ENCODE measurements at regions not wholly inside any gene's neighbourhood (a gene's known extent, or its start where the extent isn't known, plus 50 kb on each side); places are given as distances from the start of the nearest gene placed in this dataset.
A peak's percentile ranks its signal among the peaks of the same experiment; 100 is the strongest.

DNA sequence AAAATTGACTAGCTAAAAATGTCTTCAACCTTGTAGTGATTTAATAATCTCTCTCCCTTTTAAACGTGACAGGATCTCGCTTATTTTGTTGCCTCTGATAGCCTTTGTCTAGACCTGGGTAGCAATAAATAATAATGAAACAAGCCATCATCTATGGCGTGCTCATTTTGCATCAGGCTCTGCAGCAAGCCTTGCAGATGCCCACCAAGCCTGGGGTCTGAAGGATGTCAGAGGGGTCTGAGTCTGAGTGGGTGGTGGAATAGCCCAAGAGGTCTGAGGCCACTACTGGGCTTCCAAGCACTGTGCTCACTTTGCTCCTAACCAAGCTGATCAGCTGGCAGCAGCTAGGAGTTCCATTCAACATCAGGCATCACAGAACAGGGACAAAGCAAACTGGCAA is 109.4 kb downstream of the GYPC start:
- no peaks in the 10 kb centered on the region for H3K27me3 Mint-ChIP-seq
- no peak overlapping the region for H3K27ac Mint-ChIP-seq
- H3K36me3 Mint-ChIP-seq (ENCODE audit: low read depth) = peaks cover 5% of the 10 kb centered on the region
- peaks cover 47% of the 10 kb centered on the region for H3K4me1 Mint-ChIP-seq
- H3K9me3 ChIP-seq (ENCODE audit: control insufficient read depth, low read length, poor library complexity, severe bottlenecking) = no peaks in the 10 kb centered on the region
- ATAC-seq = no peak
- peak overlapping the region; percentile 43 for H3K4me3 Mint-ChIP-seq
- no peak for DNase-seq

GRCh38 chr2:126766295-126766968 is 110.5 kb downstream of the GYPC start:
- no peak for ATAC-seq
- peaks cover 10% of the 10 kb centered on the region for H3K36me3 Mint-ChIP-seq (ENCODE audit: low read depth)
- H3K9me3 ChIP-seq (ENCODE audit: control insufficient read depth, low read length, poor library complexity, severe bottlenecking) = no peaks in the 10 kb centered on the region
- H3K4me3 Mint-ChIP-seq = peak overlapping the region; percentile 49
- H3K27me3 Mint-ChIP-seq = no peaks in the 10 kb centered on the region
- no peak for DNase-seq
- peak overlapping the region; percentile 32 for H3K27ac Mint-ChIP-seq
- H3K4me1 Mint-ChIP-seq = peaks cover 46% of the 10 kb centered on the region

DNA sequence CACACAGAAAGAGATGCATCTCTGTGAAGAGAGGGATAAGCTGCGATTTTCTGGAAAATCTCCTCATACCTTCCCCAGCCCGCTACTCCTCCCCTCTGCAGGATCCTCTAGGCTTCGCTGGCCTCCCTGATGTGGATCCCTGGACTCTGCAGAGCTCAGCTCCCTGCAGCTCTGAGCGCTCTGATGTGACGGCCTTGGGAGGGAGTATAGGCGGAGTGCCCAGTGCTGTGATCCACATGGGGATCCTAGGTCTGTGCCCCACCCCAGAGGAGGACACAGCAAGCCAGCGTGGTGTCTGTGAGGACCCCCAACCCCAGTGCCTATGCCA is 111.0 kb downstream of the GYPC start:
- Mint-ChIP-seq H3K27me3 (no peaks in the 10 kb centered on the region), H3K4me3 (no peak overlapping the region), H3K27ac (peak overlapping the region; percentile 32), H3K4me1 (peaks cover 42% of the 10 kb centered on the region), H3K36me3 (ENCODE audit: low read depth) (peaks cover 11% of the 10 kb centered on the region)
- no peak for DNase-seq
- ATAC-seq = no peak
- H3K9me3 ChIP-seq (ENCODE audit: control insufficient read depth, low read length, poor library complexity, severe bottlenecking) = no peaks in the 10 kb centered on the region

DNA sequence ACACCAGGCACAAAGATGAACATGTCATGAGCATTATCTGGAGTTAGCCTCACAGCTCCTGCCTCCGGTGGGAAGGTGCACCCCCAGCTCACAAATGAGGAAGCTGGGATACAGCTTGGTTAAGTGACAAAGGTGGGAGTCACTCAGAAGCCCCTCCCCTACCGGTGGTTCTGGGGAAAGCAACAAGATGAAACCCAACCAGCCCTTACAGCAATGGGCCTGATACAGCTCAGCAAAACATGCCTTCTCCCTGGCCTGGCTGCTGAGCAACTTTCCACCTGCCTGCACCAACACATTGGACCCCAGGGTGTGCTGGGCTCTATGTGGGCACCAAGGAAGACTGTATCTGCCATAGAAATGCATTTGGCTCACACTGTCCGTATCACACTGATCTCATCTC is 113.2 kb downstream of the GYPC start:
- Mint-ChIP-seq H3K4me3 (no peak overlapping the region), H3K27ac (no peak overlapping the region), H3K36me3 (ENCODE audit: low read depth) (peaks cover 9% of the 10 kb centered on the region), H3K27me3 (no peaks in the 10 kb centered on the region), H3K4me1 (peaks cover 30% of the 10 kb centered on the region)
- ATAC-seq (no peak), DNase-seq (no peak)
- no peaks in the 10 kb centered on the region for H3K9me3 ChIP-seq (ENCODE audit: control insufficient read depth, low read length, poor library complexity, severe bottlenecking)

DNA sequence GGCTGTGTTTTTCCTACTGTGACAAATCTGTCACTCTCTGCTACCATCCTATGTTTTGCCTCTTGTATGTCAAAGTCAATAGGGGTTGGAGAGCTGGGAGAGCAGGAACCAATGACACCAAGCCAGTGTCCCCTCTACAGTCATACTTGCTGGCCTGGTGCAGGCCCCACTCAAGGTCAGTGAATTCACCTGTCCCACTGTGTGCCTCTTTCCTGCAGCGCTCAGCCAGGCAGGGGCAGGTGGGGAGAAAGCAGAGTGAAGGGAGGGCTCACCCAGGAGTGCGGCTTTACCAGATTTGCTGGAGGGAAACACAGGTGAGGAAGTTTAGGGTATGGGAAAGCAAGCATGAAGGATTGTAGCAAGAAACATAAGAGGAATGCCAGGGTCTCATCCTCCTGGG is 114.5 kb downstream of the GYPC start:
- ATAC-seq = no peak
- no peaks in the 10 kb centered on the region for H3K9me3 ChIP-seq (ENCODE audit: control insufficient read depth, low read length, poor library complexity, severe bottlenecking)
- DNase-seq = no peak
- Mint-ChIP-seq H3K27ac (peak overlapping the region; percentile 8), H3K27me3 (no peaks in the 10 kb centered on the region), H3K36me3 (ENCODE audit: low read depth) (peaks cover 9% of the 10 kb centered on the region), H3K4me1 (peaks cover 31% of the 10 kb centered on the region), H3K4me3 (no peak overlapping the region)

- Mint-ChIP-seq H3K36me3 (ENCODE audit: low read depth) (peaks cover 11% of the 10 kb centered on the region), H3K27ac (no peak overlapping the region), H3K4me1 (peaks cover 32% of the 10 kb centered on the region), H3K27me3 (no peaks in the 10 kb centered on the region), H3K4me3 (peak overlapping the region; percentile 41)
- H3K9me3 ChIP-seq (ENCODE audit: control insufficient read depth, low read length, poor library complexity, severe bottlenecking) = no peaks in the 10 kb centered on the region
- ATAC-seq (no peak), DNase-seq (no peak)
Measured at GRCh38 chr2:126771094-126771493, 115.1 kb downstream of the GYPC start.

- ATAC-seq (no peak), DNase-seq (no peak)
- H3K4me3 Mint-ChIP-seq = no peak overlapping the region
- H3K27ac Mint-ChIP-seq = no peak overlapping the region
- H3K4me1 Mint-ChIP-seq = peaks cover 28% of the 10 kb centered on the region
- H3K9me3 ChIP-seq (ENCODE audit: control insufficient read depth, low read length, poor library complexity, severe bottlenecking) = no peaks in the 10 kb centered on the region
- H3K27me3 Mint-ChIP-seq = no peaks in the 10 kb centered on the region
- H3K36me3 Mint-ChIP-seq (ENCODE audit: low read depth) = peaks cover 11% of the 10 kb centered on the region
Measured at GRCh38 chr2:126771501-126772195, 115.7 kb downstream of the GYPC start.

DNA sequence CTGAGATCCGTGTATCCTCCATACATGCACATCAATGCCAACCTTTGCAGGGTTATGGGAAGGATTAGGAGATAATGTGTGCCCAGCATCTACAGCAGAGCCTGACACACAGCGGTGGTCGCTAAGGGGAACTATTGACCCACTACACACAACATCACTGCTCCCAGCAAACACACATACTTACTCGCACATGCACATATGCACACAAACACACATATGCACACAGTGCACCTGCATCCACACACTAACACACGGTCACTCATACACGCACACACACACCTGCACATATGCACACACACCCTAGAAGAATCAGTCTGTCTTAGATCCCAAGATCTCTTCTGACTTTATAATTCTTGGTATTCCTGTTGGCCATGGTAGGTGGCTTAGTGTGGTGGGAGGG is 118.3 kb downstream of the GYPC start:
- Mint-ChIP-seq H3K4me3 (no peak overlapping the region), H3K27ac (no peak overlapping the region), H3K27me3 (no peaks in the 10 kb centered on the region), H3K4me1 (peaks cover 30% of the 10 kb centered on the region), H3K36me3 (ENCODE audit: low read depth) (peaks cover 8% of the 10 kb centered on the region)
- H3K9me3 ChIP-seq (ENCODE audit: control insufficient read depth, low read length, poor library complexity, severe bottlenecking) = no peaks in the 10 kb centered on the region
- no peak for DNase-seq
- ATAC-seq = no peak

- H3K9me3 ChIP-seq (ENCODE audit: control insufficient read depth, low read length, poor library complexity, severe bottlenecking) = no peaks in the 10 kb centered on the region
- DNase-seq (no peak), ATAC-seq (no peak)
- Mint-ChIP-seq H3K27me3 (no peaks in the 10 kb centered on the region), H3K36me3 (ENCODE audit: low read depth) (peaks cover 8% of the 10 kb centered on the region), H3K4me1 (peaks cover 25% of the 10 kb centered on the region), H3K4me3 (no peak overlapping the region), H3K27ac (peak overlapping the region; percentile 95)
Measured at GRCh38 chr2:126774761-126775160, 118.8 kb downstream of the GYPC start.

DNA sequence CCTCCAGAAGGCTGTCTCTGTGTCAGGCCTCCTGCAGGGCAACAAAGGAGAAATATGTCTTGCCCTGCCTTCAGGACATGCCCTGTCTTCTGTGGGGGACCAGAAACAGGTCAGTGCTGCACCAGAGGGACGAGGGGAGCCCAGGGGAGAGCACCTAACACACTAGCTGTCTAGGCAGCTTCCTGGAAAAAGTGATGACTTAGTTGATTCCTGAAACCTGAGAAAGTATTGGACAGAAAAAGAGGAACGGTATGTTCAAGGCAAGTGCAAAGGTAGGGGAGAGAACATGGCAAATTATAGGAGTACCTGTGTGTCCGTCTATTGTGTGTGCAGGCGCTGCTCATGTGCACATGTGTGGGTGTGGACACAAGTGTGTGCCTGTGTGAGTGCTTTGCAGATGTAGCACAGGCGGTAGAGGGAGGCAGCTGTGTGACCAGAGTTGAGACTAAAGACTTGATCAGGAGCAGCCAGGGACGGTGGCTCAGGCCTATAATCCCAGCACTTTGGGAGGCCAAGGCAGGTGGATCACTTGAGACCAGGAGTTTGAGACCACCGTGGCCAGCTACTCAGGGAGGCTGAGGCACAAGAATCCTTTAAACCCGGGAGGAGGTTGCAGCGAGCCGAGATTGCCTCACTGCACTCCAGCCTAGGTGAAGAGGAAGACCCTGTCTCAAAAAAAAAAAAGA is 119.5 kb downstream of the GYPC start:
- Mint-ChIP-seq H3K36me3 (ENCODE audit: low read depth) (peaks cover 8% of the 10 kb centered on the region), H3K4me3 (peak overlapping the region; percentile 100), H3K4me1 (peaks cover 22% of the 10 kb centered on the region), H3K27ac (peak overlapping the region; percentile 95), H3K27me3 (peaks cover 7% of the 10 kb centered on the region)
- H3K9me3 ChIP-seq (ENCODE audit: control insufficient read depth, low read length, poor library complexity, severe bottlenecking) = no peaks in the 10 kb centered on the region
- DNase-seq (no peak), ATAC-seq (no peak)

- H3K9me3 ChIP-seq (ENCODE audit: control insufficient read depth, low read length, poor library complexity, severe bottlenecking) = no peaks in the 10 kb centered on the region
- H3K36me3 Mint-ChIP-seq (ENCODE audit: low read depth) = peaks cover 4% of the 10 kb centered on the region
- peak overlapping the region; percentile 100 for H3K4me3 Mint-ChIP-seq
- ATAC-seq = no peak
- peaks cover 15% of the 10 kb centered on the region for H3K27me3 Mint-ChIP-seq
- peak overlapping the region; percentile 95 for H3K27ac Mint-ChIP-seq
- DNase-seq = no peak
- H3K4me1 Mint-ChIP-seq = peaks cover 19% of the 10 kb centered on the region
Measured at GRCh38 chr2:126776255-126776654, 120.3 kb downstream of the GYPC start.

GRCh38 chr2:126776692-126777619 is 121.0 kb downstream of the GYPC start:
- ATAC-seq (peak; percentile 92), DNase-seq (peak; percentile 63 to 79 (median 63))
- peak overlapping the region; percentile 93 for H3K27ac Mint-ChIP-seq
- H3K4me1 Mint-ChIP-seq = peaks cover 20% of the 10 kb centered on the region
- H3K9me3 ChIP-seq (ENCODE audit: control insufficient read depth, low read length, poor library complexity, severe bottlenecking) = no peaks in the 10 kb centered on the region
- H3K4me3 Mint-ChIP-seq = peak overlapping the region; percentile 100
- H3K27me3 Mint-ChIP-seq = peaks cover 19% of the 10 kb centered on the region
- H3K36me3 Mint-ChIP-seq (ENCODE audit: low read depth) = peaks cover 5% of the 10 kb centered on the region

DNA sequence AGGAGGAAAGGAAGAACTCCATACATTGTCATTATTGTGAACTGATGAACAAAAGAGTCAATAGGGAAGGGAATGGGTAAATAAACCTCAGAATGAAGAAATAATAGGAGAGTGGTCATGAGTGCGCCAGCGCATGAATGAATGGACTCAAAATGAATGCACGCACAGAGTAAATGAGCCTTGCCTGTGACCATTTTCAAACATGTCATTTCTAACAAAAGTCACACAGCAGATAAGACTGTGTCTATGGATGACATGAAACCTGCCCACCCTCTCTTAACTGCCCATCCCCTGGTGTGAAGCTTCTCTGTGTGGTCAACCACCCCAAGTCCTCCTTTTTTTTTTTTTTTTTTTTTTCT is 121.1 kb upstream of the TEX51 start:
- H3K9me3 ChIP-seq (ENCODE audit: control insufficient read depth, low read length, poor library complexity, severe bottlenecking) = no peaks in the 10 kb centered on the region
- DNase-seq = no peak
- Mint-ChIP-seq H3K36me3 (ENCODE audit: low read depth) (peaks cover 6% of the 10 kb centered on the region), H3K27me3 (peaks cover 25% of the 10 kb centered on the region), H3K4me1 (peaks cover 19% of the 10 kb centered on the region), H3K27ac (peak overlapping the region; percentile 93), H3K4me3 (peak overlapping the region; percentile 100)
- no peak for ATAC-seq
